ENCODE measurements at regions not wholly inside any gene's neighbourhood (a gene's known extent, or its start where the extent isn't known, plus 50 kb on each side); places are given as distances from the start of the nearest gene placed in this dataset.

DNA sequence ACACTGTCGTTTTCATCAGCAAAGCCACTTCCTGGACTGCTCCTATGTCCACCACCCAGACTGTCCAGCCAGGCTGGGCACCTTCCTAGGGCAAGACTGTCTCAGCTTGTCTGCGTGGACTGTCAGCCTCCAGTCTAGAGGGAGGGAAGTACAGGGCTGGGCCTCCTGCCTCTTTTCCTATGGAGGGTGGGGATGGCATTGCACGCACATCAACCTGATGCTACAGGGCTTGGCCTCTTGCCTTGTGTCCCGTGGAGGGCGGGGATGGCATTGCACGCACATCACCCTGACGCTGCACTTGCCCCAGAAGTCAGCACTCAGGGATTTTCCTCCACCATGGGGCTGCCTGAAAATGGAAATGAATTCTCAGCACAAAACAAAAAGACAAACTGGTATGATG lies 304.2 kb upstream of the CDH4 start:
- no peak for DNase-seq

DNA sequence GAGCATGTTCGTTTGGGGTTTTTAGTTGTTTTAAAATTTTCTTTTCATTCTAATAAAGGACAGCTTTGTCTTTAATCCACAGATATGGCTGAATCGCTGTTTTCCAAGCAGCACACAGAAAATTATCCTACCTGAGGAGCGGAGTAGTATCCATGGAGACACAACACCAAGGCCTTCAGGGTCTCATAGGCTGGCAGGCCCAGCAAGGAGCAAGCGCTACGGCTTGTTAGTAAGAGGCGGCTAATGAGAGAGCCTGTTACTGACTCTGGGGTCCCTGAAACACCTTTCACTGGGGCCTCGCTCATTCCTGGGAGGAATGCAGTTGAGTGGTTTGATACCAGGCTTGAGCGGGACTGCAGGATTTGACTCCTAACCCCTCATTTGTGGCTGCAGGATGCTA lies 303.8 kb upstream of the CDH4 start:
- no peak for DNase-seq

DNA sequence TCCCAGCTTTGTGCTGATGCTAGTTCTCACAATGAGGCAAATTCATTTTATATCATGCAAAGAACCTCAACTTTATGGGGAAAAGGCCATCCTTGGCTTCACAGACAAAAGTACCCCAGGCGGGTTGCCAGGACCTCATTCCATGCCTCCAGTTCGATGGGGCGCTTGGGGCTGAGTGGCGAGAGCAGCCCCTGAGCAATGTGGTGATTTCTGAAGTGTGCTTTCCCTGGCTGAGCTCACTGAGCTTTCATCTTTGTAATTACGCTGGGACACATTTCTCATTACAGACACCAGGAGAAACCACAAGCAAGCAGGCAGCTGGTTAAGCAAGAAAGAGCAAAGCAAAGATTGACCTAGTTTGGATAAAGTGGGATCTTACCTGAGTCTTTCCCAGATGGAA lies 301.5 kb upstream of the CDH4 start:
- no peak for DNase-seq

DNA sequence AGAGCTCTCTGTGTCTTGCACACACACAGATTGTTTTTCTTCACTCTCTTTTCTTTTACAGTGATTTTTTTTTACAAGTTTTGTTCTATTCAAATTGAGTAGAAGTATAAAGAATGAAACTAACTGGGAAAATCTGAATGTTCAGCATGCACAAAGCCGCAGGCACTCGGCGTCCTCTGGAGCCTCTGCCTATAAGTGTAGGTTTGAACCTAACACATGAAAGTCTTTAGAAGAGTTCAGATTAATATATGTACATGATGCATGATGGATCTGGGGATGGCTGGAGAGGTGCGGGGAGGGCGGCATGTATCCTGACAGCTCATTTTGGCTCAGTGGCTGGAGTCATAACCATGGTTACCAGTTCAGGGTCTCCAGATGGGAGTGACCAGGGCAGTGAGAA lies 301.1 kb upstream of the CDH4 start:
- DNase-seq, result no peak

DNA sequence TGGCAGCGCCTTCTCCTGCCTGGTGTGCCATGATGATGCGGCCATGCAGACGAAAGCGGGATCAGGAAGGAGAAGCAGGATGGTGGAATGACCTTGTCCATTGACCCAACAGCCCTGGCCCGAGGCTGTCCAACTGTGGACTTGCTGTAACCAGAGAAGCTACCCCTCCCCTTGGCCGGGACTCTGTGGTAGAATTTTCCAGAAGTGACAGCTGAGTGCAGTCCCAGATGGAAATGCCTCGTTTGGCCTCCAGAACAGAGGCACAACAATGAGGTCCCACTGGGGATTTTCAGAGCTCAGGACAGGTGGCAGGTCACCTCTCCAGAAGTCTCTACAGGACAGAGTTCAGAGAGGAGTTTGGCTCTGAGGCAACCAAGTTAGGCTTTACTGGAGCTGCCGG lies 299.2 kb upstream of the CDH4 start:
- no peak for DNase-seq

DNA sequence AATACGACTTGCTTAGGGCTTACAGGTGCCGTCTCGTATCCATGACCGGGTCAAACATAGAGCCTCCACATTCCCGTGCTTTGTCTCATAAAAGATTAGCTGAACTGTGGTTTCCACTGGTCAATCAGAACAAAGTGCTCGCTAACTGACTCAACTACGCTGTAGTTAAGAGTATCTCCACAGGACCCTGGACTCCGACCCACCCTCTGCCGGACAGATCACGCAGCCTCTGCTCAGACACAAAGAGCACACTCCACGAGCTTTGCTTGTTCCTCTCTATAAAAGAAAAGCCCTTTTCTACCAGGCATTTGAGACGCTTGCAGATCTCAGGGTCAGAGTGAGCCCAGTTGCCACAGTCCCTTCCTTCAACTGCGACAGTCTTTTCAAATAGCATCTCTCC lies 298.7 kb upstream of the CDH4 start:
- no peak for DNase-seq

DNA sequence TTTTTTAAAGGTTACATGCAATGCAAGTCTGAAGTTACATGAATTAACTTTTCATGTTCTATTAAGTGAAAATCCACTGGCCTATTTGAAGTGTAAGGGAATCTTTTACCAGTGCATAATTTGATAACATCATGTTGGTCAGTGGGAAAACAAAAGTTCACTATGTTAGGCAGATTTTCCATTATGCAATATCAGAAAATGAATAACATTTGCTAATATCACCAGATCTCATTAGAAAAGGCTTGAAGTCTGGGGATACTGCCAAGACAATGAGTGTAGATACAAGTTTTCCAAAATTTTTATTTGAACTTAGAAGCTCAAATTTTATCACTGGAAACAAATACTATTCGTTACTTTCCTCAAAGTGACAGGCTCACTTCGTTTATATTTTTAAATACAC lies 296.4 kb upstream of the CDH4 start:
- no peak for DNase-seq

DNA sequence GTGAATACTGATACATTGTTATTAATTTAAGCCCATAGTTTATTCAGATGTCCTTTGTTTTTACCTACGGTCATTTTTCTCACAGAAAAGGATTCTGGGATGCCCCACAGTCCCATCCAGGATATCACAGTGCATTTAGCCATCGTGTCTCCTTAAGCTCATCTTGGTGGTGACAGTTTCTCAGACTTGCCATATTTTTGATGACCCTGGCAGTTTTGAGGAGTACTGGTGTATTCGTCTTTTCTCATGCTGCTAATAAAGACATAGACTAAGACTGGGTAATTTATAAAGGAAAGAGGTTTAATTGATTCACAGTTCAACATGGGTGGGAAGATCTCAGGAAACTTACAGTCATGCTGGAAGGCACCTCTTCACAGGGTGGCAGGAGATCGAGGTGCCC lies 295.9 kb upstream of the CDH4 start:
- no peak for DNase-seq

DNA sequence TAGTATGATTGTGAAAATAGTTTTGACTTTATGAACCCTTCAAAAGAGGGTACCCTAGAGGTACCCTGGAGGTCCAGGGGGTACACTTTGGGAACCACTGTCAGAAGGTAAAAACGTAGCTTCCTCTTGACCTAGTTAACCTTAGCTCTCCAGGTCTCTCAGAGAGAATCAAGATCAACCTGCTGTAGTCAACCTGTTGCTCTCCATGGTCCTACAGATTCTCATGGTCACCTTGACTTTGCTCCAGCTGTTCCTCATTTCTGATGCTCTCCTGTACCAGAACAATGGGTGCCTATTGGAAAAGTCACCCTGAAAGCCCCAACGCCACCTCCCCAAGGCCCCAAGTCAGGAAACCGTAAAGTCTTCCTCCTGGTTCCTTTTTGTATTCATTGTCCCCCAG lies 294.4 kb upstream of the CDH4 start:
- DNase-seq, result no peak

DNA sequence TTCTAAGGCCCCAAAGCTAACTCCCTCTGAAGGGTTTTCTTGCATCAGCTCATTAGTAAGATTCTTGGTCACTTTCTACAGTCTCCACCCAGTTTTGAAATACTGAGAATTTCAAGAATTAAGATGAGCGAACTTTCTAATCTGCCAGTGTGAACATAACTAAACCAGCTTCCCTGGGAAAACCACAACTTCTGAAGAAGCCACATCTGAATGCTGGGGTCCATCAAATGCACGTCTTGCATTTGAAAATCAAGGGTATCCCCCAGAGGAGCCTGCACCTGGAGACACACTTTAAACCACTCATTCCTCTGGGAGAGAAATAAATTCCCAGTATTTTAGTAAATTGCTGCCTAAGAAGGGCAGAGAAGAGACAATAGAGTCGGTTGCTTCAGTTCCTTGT lies 292.1 kb upstream of the CDH4 start:
- DNase-seq, result no peak

DNA sequence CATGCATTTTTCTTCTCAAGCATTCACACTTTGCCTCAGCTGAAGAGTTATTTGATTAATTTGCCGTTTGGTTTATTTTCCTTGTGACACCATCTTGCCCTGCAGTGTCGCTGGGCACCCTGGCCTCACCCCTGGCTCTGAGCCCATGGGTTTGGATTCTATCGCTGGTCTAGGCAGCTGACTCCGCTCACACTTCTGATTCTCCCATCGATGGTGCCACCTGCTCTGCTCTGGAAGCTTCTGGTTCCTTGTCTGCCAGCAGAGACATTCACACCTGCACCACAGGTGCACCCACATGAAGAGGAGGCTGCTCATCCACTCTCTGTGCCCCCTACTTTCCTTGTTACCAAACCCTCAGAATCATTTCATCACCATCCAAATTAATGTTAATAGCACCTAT lies 291.6 kb upstream of the CDH4 start:
- no peak for DNase-seq

DNA sequence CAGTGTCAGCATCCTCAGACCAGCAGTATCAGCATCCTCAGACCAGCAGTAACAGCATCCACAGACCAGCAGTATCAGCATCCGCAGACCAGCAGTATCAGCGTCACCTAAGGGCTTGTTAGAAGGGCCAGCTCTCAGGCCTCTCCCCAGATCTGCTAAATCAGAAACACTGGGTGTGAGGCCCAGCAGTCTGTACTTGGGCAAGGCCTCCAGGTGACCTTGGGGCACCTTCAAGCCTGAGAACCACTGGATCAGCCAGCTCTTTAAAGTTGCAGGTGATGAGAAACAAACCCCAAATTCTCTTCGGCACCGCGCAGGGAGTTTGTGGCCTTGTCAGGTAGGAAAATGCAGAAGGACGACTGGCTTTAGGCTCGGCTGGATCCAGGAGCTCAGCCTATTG lies 290.5 kb upstream of the CDH4 start:
- no peak for DNase-seq

DNA sequence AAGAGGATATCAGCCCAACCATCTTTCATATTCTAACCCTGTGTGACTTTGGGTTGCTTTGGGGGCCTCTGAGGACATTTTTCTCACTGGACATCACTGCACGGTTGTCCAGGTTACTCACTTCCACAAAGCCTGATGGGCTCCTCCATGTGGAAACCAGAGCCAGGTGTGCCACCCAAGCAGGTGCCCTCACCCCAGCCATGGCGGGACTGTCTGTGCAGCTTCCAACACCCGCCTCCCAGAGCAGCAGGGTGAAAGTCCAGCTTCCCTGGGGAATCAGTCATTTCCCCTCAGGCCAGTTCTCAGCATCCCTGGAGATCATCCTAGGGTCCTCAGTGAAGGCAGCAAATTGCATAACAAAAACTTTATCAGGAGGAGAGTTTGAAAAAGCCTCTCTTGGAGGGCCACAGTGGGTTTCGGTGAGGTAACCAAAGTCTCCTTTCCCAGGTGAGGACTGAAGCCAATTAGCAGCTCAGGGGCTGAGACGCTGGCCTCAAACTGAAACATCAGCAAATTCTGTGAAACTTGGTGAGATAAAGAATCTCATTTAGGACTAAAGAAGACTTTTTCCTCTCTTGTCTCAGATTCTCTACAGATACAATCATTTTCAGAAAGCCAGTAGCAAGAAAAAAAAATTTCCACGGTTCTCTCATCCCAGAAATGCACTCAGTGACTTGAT lies 289.6 kb upstream of the CDH4 start:
- no peak for DNase-seq

DNA sequence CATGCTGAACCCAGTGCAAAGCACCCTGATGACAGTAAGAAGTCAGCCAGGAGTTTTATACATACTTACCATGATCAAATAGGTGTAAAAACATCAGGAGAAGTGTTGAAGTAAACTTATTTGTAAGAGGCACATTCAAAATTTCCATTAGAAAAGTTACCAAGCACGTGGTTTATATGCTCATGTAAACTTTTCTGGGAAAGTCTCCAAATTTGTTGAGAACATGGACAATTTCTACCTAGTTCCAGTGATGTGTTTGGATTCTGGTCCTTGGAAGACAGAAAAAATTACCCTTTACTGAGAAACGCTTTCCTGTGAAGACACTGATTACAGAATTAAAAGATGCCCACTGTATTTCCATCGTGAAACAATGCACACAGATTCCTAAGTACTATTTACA lies 288.9 kb upstream of the CDH4 start:
- no peak for DNase-seq

DNA sequence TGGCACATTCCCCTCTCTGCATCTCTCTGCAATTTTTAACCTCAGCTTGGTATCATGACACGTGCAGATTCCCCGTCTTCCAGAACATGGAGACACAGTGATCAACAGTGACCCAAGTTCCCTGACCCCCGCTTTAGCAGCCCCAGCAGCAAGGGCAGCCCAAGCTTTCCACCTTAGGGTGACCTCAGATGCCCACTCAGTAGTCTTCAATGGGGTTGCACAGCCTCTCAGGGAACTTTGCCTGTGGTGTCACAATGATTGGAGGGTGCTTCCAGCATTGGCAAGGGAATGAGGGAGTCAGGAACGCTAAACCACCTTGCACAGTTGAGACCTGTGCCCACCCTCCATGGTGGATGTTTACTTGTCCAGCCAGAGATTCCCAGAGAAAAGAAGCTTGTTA lies 287.1 kb upstream of the CDH4 start:
- DNase-seq, result no peak

DNA sequence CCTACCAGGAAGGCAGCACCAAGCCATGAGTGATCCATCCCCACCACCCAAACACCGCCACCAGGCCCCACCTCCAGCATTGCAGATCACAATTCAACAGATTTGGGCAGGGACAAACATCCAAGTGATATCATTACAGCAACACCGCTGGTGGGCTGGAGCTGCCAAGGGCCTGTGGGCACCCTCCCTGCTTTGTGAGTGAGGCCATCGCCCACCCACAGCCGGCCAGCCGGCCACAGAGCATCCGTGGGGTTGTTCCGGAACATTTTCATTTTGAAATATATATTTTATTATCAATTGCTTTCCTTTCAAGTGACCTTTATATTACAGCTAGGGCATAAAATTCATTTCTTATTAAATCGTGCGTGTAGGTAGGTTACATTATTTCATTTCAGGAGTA lies 286.0 kb upstream of the CDH4 start:
- no peak for DNase-seq

DNA sequence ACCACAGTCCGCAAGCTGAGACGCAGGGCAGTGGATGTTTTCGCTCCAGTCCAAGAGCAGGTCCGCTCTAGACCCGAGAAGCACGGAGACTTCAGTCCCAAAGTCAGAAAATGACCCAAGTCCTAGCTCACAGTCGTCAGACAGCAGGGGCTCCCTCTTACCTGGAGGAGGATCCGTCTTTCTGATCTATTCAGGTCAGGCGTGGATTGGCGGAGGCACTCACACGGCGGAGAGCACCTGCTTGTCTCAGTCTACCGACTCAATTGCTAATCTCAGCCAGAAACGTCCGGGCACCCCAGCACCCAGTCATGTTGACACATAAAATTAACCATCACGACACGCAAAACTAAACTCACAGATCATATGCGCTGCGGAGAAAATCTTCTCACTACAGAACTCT lies 285.3 kb upstream of the CDH4 start:
- DNase-seq, result no peak

DNA sequence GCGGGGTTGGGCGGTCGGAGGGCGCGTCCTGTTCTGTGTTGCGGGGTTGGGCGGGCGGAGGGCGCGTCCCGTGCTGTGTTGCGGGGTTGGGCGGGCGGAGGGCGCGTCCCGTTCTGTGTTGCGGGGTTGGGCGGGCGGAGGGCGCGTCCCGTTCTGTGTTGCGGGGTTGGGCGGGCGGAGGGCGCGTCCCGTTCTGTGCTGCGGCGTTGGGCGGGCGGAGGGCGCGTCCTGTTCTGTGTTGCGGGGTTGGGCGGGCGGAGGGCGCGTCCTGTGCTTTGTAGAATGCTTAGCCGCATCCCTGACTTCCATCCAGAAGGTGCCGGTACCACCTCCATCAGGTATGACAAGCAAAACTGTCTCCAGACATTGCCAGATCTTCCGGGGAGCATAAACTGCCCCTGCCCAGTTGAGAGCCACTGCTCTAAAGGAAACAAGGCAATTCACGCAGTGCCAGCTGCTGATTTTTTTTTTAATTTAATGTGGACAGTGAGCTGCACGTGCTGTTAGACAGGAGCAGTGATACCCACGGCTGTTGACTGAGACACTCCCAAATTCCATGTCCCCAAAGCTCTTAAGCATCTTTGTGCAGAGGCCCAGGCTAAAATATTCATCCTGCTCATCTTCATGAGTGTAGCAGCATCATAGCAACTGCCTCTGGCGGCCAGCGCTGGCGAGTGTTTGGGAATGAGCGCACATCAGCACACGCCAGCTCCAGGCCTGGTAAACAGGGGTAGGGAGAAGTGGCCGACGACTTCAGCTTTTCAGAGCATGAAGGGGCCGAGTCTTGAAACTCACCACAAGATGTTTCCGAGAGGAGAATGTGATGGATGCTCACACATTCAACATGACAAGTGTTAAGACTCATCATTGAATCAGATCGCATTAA lies 284.4 kb upstream of the CDH4 start:
- DNase-seq, result no peak

DNA sequence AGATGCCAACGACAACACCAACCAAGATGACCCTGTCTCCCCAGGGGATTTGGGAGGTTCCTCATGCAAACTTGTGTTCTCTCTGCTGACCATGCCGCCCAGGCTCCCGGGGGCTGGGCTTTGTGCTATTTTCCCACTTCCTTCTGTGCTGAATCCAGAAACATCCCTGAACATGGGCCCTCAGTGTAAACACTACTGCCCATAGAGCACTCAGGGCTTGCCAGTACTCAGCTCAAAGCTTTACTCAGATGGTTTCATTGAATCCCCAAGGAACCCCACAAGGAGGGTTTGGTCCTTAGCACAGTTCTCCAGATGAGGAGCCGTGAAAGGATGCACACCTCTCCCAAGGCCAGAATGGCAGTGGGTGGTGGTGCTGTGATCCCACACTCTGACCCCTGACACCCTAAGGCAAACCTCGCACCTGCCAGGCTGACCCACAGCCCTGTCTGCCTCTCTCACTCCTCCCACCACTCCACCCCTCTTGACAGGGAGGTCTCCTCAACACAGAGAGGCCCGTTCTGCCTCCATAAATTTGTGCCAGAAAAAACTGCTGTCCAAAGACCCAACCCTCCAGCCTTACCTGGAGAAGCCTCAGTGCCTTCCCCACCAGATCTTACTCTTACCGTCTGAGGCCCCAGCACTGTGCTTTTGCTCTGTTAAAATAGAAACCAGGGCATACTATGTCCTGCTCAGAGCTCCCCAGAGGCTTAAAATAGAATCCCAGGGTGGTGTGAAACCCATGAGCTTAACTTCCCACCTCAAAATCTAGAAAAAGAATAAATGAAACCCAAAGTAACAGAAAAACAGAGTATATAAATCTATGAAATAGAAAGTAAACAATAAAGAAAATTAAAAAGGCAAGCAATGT lies 283.0 kb upstream of the CDH4 start:
- DNase-seq, result no peak

DNA sequence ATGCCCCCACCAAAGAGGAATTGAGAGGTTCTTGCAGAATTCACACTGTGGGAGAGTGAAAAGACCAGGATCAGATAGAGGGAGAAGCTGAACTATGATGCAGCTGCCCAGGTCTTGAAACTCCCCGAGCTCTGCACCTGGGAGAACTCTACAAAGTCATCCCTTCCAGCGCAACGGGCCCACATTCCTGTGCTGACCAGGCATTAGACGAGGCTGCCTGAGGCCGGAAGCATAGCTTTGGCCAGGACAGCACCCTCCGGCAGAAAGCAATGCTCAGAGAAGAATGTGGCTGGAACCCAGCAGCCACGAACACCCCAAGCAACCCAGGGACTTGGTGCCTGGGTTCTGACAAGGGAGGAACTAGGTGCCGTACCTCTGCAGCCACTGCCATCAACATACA lies 281.5 kb upstream of the CDH4 start:
- no peak for DNase-seq

DNA sequence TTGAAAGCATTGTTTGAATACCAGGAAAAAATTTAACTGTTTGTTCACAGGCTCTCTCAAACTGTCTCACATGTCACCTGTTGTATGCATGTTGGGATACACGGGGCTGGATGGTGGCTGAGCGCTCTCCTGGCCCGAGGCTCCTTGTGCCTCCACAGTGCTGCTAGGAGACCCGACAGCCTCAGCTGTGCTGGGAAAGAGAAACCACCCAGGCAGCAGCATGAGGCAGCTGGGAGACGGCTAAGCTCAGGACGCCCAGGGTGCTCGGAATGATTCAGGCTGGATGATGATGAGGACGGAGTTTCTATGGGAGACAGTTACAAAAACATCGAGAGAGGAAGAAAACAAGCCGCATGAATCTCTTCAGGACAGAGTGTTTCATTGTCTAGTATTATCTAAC lies 278.0 kb upstream of the CDH4 start:
- DNase-seq, result no peak

DNA sequence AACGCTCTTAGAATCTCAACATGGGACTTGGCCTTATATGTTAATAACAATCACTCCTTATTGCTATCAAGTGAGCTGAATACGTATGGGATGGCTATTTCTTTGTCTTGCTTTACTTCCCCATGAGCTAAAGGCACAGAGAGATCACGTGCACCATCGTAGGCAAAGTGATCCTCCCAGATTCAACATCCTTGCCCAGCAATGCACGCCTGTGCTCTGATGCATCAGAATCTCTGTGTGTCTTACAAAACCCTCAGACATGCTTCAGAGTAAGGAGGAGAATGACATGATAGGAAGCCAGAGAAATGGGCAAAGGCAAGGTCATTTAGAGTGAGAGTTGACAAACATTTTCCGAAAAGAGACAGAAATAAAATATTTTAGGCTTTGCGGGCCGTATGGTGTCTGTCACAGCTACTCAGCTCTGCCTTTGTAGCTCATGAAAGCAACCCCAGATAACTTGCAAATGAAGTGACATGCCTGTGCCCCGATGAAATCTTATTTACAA lies 277.6 kb upstream of the CDH4 start:
- no peak for DNase-seq

DNA sequence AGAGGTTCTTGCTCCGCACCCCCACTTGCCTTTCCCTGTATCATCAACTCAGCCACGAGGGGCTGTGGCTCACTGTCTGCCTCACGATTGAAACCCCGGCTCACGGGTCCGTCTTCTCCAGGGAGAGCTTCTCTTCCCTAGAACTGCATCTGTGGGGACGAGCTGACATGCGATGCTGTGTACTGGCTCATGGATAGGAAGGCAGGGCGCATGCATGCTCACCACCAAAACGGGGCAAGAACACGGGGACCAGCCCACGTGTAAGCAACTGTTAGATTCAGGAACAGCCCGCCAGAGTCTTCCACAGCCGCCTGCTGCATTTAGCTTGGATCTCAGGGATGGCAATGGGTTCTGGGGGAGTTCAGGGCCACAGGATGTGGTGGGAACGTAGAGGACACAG lies 275.9 kb upstream of the CDH4 start:
- no peak for DNase-seq

DNA sequence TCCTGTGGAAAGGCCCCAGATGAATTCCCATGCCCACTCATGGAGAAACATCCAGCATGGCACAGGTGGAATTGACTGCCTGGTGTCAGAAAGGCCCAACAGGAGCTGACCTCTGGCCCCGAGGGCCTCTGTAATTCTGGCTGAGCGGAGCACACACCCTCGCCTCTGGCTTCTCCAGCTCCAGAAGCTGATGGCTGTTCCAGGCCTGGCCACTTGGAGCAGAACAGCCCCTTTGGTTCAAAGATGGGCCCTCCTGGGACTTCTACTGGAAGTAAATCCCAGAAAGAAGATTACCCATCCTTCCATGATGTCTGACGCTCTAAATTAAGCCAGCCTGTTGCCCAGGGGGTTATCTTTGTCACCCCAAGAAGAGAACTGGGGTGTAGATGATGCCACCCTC lies 275.1 kb upstream of the CDH4 start:
- no peak for DNase-seq
